Choroid plexus epithelial cell (primary cell): ENCODE measurements at regions not wholly inside any gene's neighbourhood (a gene's known extent, or its start where the extent isn't known, plus 50 kb on each side); places are given as distances from the start of the nearest gene placed in this dataset.

Experiments
- DNase-seq: peaks from one replicate; pipeline ENCODE4 v3.0.0-alpha.2; 2010; ENCODE audit warnings: low read depth
- H3K4me3 ChIP-seq: 2 replicates; pipeline ENCODE4 v1.5.1; 2011; ENCODE audit warnings: low read depth, mild to moderate bottlenecking, control low read depth, low read length, moderate library complexity
- TF ChIP-seq, protein P1 (sequence below): conservative IDR thresholded peaks from 2 replicates; pipeline ENCODE4 v1.5.1; 2011; ENCODE audit warnings: low read depth, mild to moderate bottlenecking, control low read depth, inconsistent platforms, low read length, moderate library complexity

DNA sequence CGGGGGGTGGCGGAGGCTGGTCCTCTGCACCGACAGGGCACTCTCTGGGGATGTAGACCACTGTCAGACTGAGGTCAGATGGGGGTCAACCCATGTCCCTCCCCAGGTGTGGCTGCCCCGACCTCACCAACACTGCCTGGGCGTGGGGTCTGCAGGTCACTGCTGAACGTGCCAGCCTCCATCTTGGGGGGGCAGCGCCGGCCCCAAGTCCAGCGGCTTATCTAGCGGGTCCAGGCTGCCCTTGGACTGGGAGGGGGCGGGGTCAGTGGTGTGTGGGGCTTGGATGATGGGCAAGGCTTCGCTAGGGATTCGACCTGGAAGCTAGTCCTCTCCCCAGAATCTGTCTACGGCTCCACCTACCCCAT is 178.2 kb downstream of the IGLL1 start:
- TF ChIP-seq, protein P1, sequence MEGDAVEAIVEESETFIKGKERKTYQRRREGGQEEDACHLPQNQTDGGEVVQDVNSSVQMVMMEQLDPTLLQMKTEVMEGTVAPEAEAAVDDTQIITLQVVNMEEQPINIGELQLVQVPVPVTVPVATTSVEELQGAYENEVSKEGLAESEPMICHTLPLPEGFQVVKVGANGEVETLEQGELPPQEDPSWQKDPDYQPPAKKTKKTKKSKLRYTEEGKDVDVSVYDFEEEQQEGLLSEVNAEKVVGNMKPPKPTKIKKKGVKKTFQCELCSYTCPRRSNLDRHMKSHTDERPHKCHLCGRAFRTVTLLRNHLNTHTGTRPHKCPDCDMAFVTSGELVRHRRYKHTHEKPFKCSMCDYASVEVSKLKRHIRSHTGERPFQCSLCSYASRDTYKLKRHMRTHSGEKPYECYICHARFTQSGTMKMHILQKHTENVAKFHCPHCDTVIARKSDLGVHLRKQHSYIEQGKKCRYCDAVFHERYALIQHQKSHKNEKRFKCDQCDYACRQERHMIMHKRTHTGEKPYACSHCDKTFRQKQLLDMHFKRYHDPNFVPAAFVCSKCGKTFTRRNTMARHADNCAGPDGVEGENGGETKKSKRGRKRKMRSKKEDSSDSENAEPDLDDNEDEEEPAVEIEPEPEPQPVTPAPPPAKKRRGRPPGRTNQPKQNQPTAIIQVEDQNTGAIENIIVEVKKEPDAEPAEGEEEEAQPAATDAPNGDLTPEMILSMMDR: no peak
- DNase-seq: no peak
- H3K4me3 ChIP-seq: no peak overlapping the region

DNA sequence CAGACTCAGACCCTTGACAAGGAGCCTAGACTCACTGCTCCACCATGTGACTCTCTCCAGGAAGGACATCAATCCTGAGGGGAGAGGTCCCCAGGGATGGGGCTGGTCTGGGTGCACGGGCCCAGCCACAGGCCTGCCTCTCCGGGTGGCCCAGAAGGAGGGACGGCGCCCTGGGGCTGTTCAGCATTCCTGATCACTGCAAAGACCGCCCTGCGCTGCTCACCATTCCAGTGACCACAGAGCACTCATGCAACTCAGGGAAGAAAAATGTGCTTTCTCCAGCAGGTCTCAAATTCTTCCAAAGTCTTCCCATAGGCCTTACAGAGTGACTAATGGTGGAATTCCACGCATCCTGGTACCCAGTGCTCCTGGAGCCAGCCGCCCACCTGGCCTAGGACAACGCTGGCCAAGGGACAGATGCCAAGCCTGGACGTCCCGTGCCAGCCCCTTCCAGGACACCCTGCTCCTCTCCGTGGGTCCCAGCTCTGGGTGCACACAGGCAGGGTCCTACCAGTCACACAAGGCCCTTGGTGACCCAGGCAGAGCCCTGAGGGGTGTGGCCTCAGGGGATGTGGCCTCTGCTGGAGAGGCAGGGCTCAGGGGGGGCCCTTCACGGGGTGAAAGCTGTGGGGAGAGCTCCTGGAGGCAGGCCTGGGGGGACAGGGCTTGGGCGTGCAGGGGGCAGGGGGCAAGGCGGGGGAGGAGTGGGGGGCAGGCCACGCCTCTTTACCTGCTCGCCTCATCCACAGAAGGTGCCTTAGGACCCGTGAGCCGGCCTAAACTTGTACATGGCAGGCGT is 178.8 kb downstream of the IGLL1 start:
- TF ChIP-seq, protein P1: no peak
- H3K4me3 ChIP-seq: no peak overlapping the region

GRCh38 chr22:23400286-23400981 is 179.7 kb downstream of the IGLL1 start:
- no peak overlapping the region for H3K4me3 ChIP-seq
- no peak for DNase-seq
- TF ChIP-seq, protein P1: no peak

More for the DNA sequence above, 178.8 kb downstream of the IGLL1 start:
- DNase-seq: peak; percentile 68

DNA sequence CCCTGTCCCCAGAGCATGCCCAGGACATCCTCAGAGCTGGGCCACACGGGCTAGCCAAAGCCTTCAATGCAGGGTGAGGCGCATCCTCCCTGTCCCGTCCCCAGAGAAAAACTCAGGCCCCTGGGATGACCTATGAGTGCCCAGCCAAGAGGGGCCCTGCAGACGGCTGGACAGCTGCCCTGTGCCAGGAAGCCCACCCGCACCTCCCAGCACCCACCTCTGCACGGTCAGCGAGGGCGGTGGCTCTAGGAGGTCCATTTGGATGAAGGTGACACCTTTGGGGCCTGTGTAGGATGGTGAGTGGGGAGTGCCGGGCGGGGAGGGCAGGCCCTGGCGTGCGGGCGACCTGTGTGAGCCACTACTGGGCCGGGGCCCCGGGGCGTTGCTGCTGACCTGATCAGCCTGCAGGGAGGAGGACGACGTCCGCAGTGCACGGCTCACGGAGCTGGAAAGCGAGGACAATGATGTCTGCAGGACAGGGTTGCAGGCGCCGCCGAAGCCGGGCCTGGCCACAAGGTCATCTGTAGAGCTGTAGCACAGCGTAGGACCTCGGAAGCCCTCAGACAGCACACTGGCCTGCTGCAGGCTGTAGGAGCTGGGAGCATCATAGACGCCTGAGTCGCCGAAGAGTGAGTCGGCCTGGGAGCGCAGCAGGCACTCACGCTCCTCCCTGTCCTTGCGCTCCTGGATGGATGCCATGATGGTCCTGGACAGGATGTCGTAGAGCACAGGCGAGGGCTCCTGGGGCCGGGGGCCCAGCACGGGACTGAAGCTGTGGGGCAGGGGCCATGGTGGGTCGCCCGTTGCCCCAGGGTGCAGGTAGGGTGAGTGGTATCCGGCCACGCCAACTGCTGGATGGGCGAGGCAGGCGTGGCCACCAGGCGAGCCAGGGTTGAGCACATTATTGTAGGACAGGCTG is 180.5 kb downstream of the IGLL1 start:
- TF ChIP-seq, protein P1: no peak
- no peak overlapping the region for H3K4me3 ChIP-seq
- DNase-seq: no peak

DNA sequence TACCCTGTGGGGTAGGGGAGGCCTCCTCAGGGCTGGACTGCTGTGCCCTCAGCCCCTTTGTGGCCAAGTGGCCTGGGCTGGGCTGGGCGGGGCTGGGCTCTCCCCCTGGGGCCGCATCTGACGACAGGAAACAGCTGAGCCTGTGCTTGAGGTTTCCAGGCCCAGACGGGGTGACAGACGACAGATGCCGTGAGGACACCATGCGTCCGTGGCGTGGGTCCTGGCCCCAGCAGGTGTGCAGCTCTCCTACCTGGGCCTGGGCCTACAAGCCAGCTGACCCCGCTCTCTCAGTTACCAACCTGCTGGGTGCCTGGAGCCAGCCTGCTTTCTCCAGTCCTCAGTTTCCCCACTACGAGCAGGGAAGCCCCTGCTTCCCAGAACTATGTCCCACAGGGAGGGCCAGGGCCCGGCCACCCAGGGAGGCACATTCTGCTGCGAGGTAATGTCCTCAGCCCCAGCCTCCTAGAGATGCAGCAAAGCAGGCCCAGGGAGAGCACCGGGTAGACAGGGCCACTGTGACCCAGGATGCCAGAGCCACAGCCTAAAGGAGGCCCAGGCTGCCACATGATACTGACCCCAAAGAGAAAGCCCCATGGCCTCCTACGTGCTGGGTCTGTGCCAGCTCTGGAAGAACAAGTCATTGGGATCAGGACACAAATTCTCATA is 181.3 kb downstream of the IGLL1 start:
- H3K4me3 ChIP-seq: no peak overlapping the region
- DNase-seq: no peak
- TF ChIP-seq, protein P1: no peak
